ENCODE measurements at regions not wholly inside any gene's neighbourhood (a gene's known extent, or its start where the extent isn't known, plus 50 kb on each side); places are given as distances from the start of the nearest gene placed in this dataset.
"Not testable (repeated sequence)": the region's sequence is repeated elsewhere in the genome, so short reads cannot be mapped to it uniquely, and the experiment has no call there.

- no peak for DNase-seq (ENCODE audit: low read depth in 2 of 2)
Measured at GRCh38 chr2:59798687-59799232, 754.7 kb downstream of the BCL11A start.

- no peak for DNase-seq (ENCODE audit: low read depth in 2 of 2)
Measured at GRCh38 chr2:59791004-59791618, 762.3 kb downstream of the BCL11A start.

- DNase-seq (ENCODE audit: low read depth in 2 of 2), result no peak
Measured at GRCh38 chr2:59790186-59791003, 763.1 kb downstream of the BCL11A start.

- no peak for DNase-seq (ENCODE audit: low read depth in 2 of 2)
Measured at GRCh38 chr2:59789523-59789922, 763.9 kb downstream of the BCL11A start.

GRCh38 chr2:59787095-59787494 lies 766.4 kb downstream of the BCL11A start:
- no peak for DNase-seq (ENCODE audit: low read depth in 2 of 2)

- DNase-seq (ENCODE audit: low read depth in 2 of 2), result no peak
Measured at GRCh38 chr2:59786684-59787083, 766.8 kb downstream of the BCL11A start.

GRCh38 chr2:59779571-59779970 lies 773.9 kb downstream of the BCL11A start:
- no peak for DNase-seq (ENCODE audit: low read depth in 2 of 2)

GRCh38 chr2:59777120-59777519 lies 776.3 kb downstream of the BCL11A start:
- DNase-seq (ENCODE audit: low read depth in 2 of 2), result no peak

GRCh38 chr2:59776726-59777008 lies 776.8 kb downstream of the BCL11A start:
- no peak for DNase-seq (ENCODE audit: low read depth in 2 of 2)

- DNase-seq (ENCODE audit: low read depth in 2 of 2), result no peak
Measured at GRCh38 chr2:59774821-59775433, 778.5 kb downstream of the BCL11A start.

GRCh38 chr2:59770651-59771050 lies 782.8 kb downstream of the BCL11A start:
- DNase-seq (ENCODE audit: low read depth in 2 of 2), result no peak

GRCh38 chr2:59761966-59762365 lies 791.5 kb downstream of the BCL11A start:
- no peak for DNase-seq (ENCODE audit: low read depth in 2 of 2)

- no peak for DNase-seq (ENCODE audit: low read depth in 2 of 2)
Measured at GRCh38 chr2:59756150-59756549, 797.3 kb downstream of the BCL11A start.

GRCh38 chr2:59754011-59754735 lies 799.3 kb downstream of the BCL11A start:
- no peak for DNase-seq (ENCODE audit: low read depth in 2 of 2)

- no peak for DNase-seq (ENCODE audit: low read depth in 2 of 2)
Measured at GRCh38 chr2:59752512-59752911, 800.9 kb downstream of the BCL11A start.

GRCh38 chr2:59752071-59752470 lies 801.4 kb downstream of the BCL11A start:
- no peak for DNase-seq (ENCODE audit: low read depth in 2 of 2)

GRCh38 chr2:59751214-59751613 lies 802.2 kb downstream of the BCL11A start:
- not testable (repeated sequence) for DNase-seq (ENCODE audit: low read depth in 2 of 2)

- no peak for DNase-seq (ENCODE audit: low read depth in 2 of 2)
Measured at GRCh38 chr2:59746291-59746690, 807.2 kb downstream of the BCL11A start.

GRCh38 chr2:59745085-59745484 lies 808.4 kb downstream of the BCL11A start:
- no peak for DNase-seq (ENCODE audit: low read depth in 2 of 2)

- no peak for DNase-seq (ENCODE audit: low read depth in 2 of 2)
Measured at GRCh38 chr2:59744436-59744835, 809.0 kb downstream of the BCL11A start.

GRCh38 chr2:59741840-59742239 lies 811.6 kb downstream of the BCL11A start:
- DNase-seq (ENCODE audit: low read depth in 2 of 2), result no peak

- DNase-seq (ENCODE audit: low read depth in 2 of 2), result no peak
Measured at GRCh38 chr2:59739166-59739565, 814.3 kb downstream of the BCL11A start.

Data from fibroblast of skin of left quadriceps (primary cell).